ENCODE measurements at regions not wholly inside any gene's neighbourhood (a gene's known extent, or its start where the extent isn't known, plus 50 kb on each side); places are given as distances from the start of the nearest gene placed in this dataset.

DNA sequence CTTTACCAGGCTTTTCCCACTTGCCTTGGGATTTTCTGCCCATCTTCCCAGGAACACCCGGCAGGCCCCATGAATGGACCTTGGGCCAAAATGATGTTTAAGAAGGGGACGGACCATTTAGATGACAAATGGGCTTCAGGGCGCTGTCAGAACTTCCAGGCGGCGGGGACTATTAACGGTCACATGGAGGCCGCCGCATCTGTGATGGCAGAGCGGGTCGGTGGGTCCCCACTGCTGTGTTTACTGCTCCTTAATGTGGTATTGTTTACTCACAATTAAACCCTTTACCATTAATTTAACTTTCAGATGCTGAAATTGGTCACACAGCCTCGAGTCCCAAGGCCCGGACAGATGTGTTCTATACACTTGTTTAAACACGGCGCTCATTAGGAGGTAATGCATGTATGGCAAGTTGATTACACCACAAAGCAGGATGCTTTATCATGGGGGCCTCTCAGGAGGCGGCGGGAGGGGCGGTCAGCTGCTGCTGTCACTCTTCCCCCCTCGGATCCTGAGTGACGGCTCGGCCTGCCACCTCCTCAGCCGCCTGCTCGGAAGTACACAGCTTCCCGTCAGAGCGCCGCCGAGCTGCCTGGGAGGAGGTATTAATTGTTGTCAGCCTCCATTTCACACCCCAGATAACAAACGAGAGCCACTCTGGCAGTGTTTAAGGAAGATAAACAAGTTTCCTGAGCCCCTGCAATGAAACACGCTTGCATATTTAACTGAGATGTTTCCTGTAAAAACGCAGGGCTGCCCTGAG, 83.9 kb upstream of the IRX3 start:
- H3K27ac ChIP-seq = no peak overlapping the region

DNA sequence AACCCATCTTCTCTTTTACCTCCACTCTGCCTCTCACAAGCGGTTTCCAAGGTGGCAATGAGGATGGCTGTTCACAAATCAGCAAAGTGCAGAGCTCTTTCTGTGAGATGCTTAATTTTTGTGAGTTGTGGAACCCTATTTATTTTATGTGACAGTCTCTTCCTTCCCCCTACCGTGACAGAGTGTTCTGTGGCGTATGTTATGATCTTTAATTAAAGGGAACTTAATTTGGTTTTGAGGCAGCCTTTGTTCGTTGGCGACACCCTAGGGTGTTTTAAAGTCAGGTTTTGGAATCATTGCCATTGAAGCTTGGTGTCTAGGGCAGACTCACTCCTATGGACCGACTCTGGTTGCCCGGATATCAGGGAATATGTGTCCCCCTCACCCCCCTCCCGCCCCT, 83.3 kb upstream of the IRX3 start:
- Histone ChIP-seq H3K4me1 (no peaks in the 10 kb centered on the region), H3K27me3 (peaks cover 0 to 5% of the 10 kb centered on the region in 2 donors), H3K36me3 (no peaks in the 10 kb centered on the region), H3K4me3 (no peak overlapping the region), H3K9me3 (no peaks in the 10 kb centered on the region), H3K27ac (no peak overlapping the region)
- no peak for DNase-seq
- intact Hi-C loops (cut with DNase I; ENCODE audit: low total_unique reads) = no loop called here
- TF ChIP-seq POLR2A (IDR thresholded peaks at IDR 0.05) = no peak
- TF ChIP-seq, protein P1, sequence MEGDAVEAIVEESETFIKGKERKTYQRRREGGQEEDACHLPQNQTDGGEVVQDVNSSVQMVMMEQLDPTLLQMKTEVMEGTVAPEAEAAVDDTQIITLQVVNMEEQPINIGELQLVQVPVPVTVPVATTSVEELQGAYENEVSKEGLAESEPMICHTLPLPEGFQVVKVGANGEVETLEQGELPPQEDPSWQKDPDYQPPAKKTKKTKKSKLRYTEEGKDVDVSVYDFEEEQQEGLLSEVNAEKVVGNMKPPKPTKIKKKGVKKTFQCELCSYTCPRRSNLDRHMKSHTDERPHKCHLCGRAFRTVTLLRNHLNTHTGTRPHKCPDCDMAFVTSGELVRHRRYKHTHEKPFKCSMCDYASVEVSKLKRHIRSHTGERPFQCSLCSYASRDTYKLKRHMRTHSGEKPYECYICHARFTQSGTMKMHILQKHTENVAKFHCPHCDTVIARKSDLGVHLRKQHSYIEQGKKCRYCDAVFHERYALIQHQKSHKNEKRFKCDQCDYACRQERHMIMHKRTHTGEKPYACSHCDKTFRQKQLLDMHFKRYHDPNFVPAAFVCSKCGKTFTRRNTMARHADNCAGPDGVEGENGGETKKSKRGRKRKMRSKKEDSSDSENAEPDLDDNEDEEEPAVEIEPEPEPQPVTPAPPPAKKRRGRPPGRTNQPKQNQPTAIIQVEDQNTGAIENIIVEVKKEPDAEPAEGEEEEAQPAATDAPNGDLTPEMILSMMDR (IDR thresholded peaks at IDR 0.05) = no peak

More for the DNA sequence above, 83.9 kb upstream of the IRX3 start:
- Histone ChIP-seq H3K4me1 (no peaks in the 10 kb centered on the region), H3K36me3 (no peaks in the 10 kb centered on the region), H3K9me3 (no peaks in the 10 kb centered on the region), H3K4me3 (no peak overlapping the region), H3K27me3 (peaks cover 0 to 5% of the 10 kb centered on the region in 2 donors)
- no peak for DNase-seq
- TF ChIP-seq, protein P1 (IDR thresholded peaks at IDR 0.05) = no peak
- intact Hi-C loops (cut with DNase I; ENCODE audit: low total_unique reads) = no loop called here

- Histone ChIP-seq H3K4me1 (no peaks in the 10 kb centered on the region), H3K4me3 (no peak overlapping the region), H3K9me3 (no peaks in the 10 kb centered on the region), H3K36me3 (no peaks in the 10 kb centered on the region), H3K27me3 (no peaks in the 10 kb centered on the region), H3K27ac (no peak overlapping the region)
- intact Hi-C loops (cut with DNase I; ENCODE audit: low total_unique reads) = no loop called here
- TF ChIP-seq, protein P1 (IDR thresholded peaks at IDR 0.05) = no peak
- no peak for TF ChIP-seq POLR2A (IDR thresholded peaks at IDR 0.05)
- DNase-seq = no peak
Measured at GRCh38 chr16:54366943-54367342, 80.4 kb upstream of the IRX3 start.

DNA sequence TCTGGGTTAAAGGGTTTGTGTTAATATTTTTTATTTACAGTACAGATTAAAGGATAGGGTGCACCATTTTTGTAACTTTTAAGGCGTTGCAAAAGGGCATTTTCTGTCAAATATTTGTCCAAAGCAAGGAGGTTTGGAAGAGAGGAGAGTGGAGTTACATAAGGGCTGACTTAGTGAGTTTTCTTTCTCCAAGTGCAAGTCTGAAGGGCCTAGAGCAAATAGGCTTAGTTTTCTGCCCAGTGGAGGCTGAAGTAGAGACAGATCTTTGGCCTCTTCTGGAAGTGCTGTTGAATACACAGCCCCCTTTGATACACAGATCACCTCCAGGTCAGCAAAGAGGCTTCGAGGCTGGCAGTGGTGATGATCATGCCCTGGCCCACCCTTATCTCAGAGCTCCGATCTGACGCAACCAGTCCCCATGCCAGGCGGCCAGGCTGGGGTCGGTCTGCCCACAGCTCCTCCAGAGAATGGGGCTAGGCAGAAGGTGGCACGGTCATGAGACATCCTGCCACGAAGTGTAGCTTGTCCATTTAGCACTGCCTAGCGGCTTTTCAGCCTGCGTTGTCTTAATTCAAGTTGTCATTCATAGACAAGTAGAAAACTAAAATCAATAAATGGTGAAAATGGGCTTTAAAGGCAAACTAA, 79.5 kb upstream of the IRX3 start:
- intact Hi-C loops (cut with DNase I; ENCODE audit: low total_unique reads) = no loop called here
- H3K9me3 ChIP-seq = no peaks in the 10 kb centered on the region
- H3K27ac ChIP-seq = no peak overlapping the region
- no peak for DNase-seq
- H3K27me3 ChIP-seq = no peaks in the 10 kb centered on the region
- no peak overlapping the region for H3K4me3 ChIP-seq
- TF ChIP-seq, protein P1 (IDR thresholded peaks at IDR 0.05) = no peak
- TF ChIP-seq POLR2A (IDR thresholded peaks at IDR 0.05) = no peak
- no peaks in the 10 kb centered on the region for H3K4me1 ChIP-seq
- H3K36me3 ChIP-seq = no peaks in the 10 kb centered on the region

- no peaks in the 10 kb centered on the region for H3K9me3 ChIP-seq
- H3K27ac ChIP-seq = no peak overlapping the region
- no peaks in the 10 kb centered on the region for H3K36me3 ChIP-seq
- no peaks in the 10 kb centered on the region for H3K27me3 ChIP-seq
- TF ChIP-seq POLR2A (IDR thresholded peaks at IDR 0.05) = no peak
- TF ChIP-seq, protein P1 (IDR thresholded peaks at IDR 0.05) = no peak
- H3K4me3 ChIP-seq = no peak overlapping the region
- DNase-seq = no peak
- H3K4me1 ChIP-seq = no peaks in the 10 kb centered on the region
- intact Hi-C loops (cut with DNase I; ENCODE audit: low total_unique reads) = no loop called here
Measured at GRCh38 chr16:54363766-54364165, 77.2 kb upstream of the IRX3 start.
